VCaP (cell line): ENCODE measurements at regions not wholly inside any gene's neighbourhood (a gene's known extent, or its start where the extent isn't known, plus 50 kb on each side); places are given as distances from the start of the nearest gene placed in this dataset.

ENCODE experiments used
- H3K27ac ChIP-seq: fragments of 450-650 bp; 2 replicates; pipeline ENCODE4 v1.5.1; 2017
- TF ChIP-seq, protein P1 (sequence below): fragments of 450-650 bp; conservative IDR thresholded peaks from 2 replicates; pipeline ENCODE4 v1.5.1; 2017; ENCODE audit warnings: mild to moderate bottlenecking, moderate library complexity

DNA sequence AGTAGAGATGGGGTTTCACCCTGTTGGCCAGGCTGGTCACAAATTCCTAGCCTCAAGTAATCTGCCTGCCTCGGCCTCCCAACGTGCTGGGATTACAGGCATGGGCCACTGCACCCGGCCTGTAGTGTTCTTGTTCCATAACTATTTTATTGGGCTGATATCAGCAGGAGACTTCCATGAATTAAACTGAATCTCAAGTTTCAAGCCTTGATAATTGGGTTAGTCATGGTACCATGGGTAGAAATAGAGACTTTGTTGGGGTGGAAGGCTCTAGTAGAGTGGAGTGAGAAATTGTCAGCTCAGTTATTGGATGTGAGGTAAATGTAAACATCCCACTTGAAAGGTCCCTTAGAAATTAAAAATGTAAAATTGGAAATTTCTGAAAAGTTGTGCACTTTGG is 419.1 kb downstream of the ADGRL2 start:
- TF ChIP-seq, protein P1, sequence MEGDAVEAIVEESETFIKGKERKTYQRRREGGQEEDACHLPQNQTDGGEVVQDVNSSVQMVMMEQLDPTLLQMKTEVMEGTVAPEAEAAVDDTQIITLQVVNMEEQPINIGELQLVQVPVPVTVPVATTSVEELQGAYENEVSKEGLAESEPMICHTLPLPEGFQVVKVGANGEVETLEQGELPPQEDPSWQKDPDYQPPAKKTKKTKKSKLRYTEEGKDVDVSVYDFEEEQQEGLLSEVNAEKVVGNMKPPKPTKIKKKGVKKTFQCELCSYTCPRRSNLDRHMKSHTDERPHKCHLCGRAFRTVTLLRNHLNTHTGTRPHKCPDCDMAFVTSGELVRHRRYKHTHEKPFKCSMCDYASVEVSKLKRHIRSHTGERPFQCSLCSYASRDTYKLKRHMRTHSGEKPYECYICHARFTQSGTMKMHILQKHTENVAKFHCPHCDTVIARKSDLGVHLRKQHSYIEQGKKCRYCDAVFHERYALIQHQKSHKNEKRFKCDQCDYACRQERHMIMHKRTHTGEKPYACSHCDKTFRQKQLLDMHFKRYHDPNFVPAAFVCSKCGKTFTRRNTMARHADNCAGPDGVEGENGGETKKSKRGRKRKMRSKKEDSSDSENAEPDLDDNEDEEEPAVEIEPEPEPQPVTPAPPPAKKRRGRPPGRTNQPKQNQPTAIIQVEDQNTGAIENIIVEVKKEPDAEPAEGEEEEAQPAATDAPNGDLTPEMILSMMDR, result no peak
- no peak overlapping the region for H3K27ac ChIP-seq

DNA sequence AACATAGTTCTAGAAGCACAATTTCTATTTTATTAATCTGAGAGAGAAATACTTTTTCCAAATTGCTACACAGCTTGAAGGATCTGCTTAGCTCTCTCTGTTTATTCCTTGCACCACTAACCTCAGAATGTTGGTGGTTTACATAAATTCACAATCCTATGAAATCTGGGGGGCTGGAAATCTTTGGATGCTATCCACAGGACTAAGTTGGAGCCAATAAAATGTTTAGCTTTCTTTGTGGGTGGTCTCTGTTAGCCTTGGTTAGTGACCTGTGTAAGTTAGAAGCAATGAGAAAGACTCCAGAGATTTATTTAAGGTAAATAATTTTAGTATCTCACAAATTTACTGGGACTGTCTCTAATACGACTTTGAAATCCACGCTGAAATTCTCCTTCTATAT is 418.1 kb downstream of the ADGRL2 start:
- no peak overlapping the region for H3K27ac ChIP-seq
- TF ChIP-seq, protein P1, result no peak

GRCh38 chr1:82215853-82216175 is 415.1 kb downstream of the ADGRL2 start:
- TF ChIP-seq, protein P1, result no peak
- H3K27ac ChIP-seq, result no peak overlapping the region

- TF ChIP-seq, protein P1, result no peak
- H3K27ac ChIP-seq, result no peak overlapping the region
These were observed 414.5 kb downstream of the ADGRL2 start for GRCh38 chr1:82215056-82215852.

GRCh38 chr1:82214606-82215005 is 413.9 kb downstream of the ADGRL2 start:
- H3K27ac ChIP-seq, result no peak overlapping the region
- TF ChIP-seq, protein P1, result no peak

DNA sequence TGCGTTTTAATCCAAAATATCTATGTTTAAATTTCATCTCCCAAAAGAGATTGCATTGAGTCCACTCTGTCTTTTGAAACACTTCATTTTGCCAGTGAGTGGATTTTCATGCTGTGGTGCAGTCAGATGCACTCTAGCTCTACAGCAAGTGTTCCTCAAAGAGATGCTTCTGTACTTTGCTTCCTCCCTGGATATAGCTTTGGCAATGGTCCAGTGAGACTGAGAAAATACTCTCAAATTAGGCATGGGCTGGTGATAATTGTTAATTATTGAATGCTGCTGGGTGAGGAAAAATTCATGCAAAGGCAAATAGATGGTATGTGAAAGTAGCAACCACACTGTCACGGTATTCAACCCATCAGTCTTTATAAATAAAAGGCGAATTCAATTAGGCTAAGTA is 396.9 kb downstream of the ADGRL2 start:
- H3K27ac ChIP-seq, result no peak overlapping the region
- TF ChIP-seq, protein P1, result no peak

DNA sequence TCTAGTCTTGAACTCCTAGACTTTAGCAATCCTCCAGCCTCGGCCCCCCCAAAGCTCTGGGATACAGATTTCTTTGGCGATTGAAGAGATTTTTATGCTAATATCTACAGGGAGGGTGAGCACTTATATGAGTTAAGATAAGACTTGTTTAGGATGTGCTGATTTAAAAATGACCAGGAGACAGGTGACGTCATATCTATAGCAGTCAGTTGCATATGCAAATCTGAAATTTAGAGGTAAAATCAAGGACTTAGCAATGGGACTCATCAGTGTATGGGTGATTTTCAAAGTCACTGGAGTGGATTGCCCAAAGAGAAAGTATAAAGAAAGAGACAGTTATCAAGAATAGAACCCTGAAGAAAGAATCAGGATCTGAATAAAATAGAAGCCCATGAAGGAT is 394.5 kb downstream of the ADGRL2 start:
- H3K27ac ChIP-seq, result no peak overlapping the region

More for the DNA sequence above, 394.5 kb downstream of the ADGRL2 start:
- TF ChIP-seq, protein P1, result no peak
